ENCODE measurements at regions not wholly inside any gene's neighbourhood (a gene's known extent, or its start where the extent isn't known, plus 50 kb on each side); places are given as distances from the start of the nearest gene placed in this dataset.

DNA sequence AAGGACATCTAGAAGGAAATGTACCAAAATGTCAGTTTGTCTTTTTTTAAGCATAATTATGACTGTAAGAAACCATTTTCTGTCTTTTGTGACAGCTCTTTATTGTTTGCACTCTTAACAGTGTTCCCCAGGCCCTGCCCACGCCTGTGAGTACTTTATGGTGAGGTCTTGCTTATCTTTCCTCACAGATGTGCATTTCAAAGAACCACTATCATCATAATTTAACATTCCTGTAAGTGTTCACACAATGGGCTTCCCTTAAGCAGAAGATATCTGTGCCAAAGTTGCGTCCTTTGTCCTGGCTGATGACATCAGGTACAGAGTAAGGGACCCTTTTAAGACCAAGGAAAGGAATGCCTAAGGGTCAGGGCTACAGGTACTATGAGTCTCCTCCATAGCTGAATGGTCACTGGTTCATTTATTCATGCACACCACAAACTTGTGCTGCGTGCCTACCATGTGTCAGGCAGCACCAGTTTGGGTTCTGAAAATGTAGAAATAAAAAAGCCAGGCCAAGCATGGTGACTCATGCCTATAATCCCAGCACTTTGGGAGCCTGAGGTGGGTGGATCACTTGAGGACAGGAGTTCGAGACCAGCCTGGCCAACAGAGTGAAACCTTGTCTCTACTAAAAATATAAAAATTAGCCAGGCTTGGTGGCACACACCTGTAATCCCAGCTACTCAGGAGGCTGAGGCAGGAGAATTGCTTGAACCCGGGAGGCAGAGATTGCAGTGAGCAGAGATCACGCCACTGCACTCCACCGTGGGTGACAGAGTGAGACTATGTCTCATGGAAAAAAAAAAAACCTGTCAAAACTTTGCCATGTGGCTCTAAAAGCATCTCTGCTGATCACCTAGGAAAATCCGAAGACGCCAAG lies 55.4 kb upstream of the NLK start:
- TF ChIP-seq, protein P1, sequence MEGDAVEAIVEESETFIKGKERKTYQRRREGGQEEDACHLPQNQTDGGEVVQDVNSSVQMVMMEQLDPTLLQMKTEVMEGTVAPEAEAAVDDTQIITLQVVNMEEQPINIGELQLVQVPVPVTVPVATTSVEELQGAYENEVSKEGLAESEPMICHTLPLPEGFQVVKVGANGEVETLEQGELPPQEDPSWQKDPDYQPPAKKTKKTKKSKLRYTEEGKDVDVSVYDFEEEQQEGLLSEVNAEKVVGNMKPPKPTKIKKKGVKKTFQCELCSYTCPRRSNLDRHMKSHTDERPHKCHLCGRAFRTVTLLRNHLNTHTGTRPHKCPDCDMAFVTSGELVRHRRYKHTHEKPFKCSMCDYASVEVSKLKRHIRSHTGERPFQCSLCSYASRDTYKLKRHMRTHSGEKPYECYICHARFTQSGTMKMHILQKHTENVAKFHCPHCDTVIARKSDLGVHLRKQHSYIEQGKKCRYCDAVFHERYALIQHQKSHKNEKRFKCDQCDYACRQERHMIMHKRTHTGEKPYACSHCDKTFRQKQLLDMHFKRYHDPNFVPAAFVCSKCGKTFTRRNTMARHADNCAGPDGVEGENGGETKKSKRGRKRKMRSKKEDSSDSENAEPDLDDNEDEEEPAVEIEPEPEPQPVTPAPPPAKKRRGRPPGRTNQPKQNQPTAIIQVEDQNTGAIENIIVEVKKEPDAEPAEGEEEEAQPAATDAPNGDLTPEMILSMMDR (IDR thresholded peaks at IDR 0.05) = no peak
- no peak overlapping the region for H3K27ac ChIP-seq (ENCODE audit: low read depth in 1 of 2, low read length in 2 of 2)
- no peak overlapping the region for H3K4me3 ChIP-seq (replicated peaks in 1 of 3; ENCODE audit: low read depth in 2 of 3, low read length in 3 of 3)
- peaks cover under 1% of the 10 kb centered on the region in 2 donors for H3K4me1 ChIP-seq (ENCODE audit: control insufficient read depth in 1 of 2, insufficient read depth in 2 of 2, low read length in 2 of 2)
- H4K20me1 ChIP-seq (ENCODE audit: insufficient read depth, low read length) = no peaks in the 10 kb centered on the region
- Mint-ChIP-seq H3K36me3 (no peaks in the 10 kb centered on the region), H3K9me3 (peaks cover 0 to 5% (median 0%) of the 10 kb centered on the region in 7 donors), H3K27ac (no peak overlapping the region), H3K4me3 (no peak overlapping the region), H3K27me3 (ENCODE audit: low read depth in 3 of 3) (peaks cover 0 to 17% (median 15%) of the 10 kb centered on the region in 3 donors), H3K4me1 (peaks cover 9% of the 10 kb centered on the region)
- H2AFZ ChIP-seq (ENCODE audit: insufficient read depth, low read depth, low read length, poor library complexity, severe bottlenecking) = no peak overlapping the region
- H3K27me3 ChIP-seq (ENCODE audit: control insufficient read depth in 2 of 2, insufficient read depth in 2 of 2, low read length in 2 of 2) = peaks cover 0 to 3% of the 10 kb centered on the region in 2 donors
- no peak overlapping the region for H3K4me2 ChIP-seq (replicated peaks; ENCODE audit: extremely low read depth, low read length, poor library complexity, severe bottlenecking)
- no peak for DNase-seq
- no peak overlapping the region for H3K9ac ChIP-seq (ENCODE audit: insufficient read depth, low read length, poor library complexity, severe bottlenecking)
- no peaks in the 10 kb centered on the region for H3K9me3 ChIP-seq (replicated peaks in 1 of 2; ENCODE audit: control insufficient read depth in 1 of 2, insufficient read depth in 1 of 2, low read length in 2 of 2)
- no peaks in the 10 kb centered on the region for H3K79me2 ChIP-seq (ENCODE audit: insufficient read depth, low read length)
- no peaks in the 10 kb centered on the region for H3K36me3 ChIP-seq (replicated peaks in 1 of 2; ENCODE audit: control insufficient read depth in 1 of 2, insufficient read depth in 2 of 2, low read length in 2 of 2)
- intact Hi-C loops (cut with micrococcal nuclease) = no loop called here
- 94% methylated on average over 5 of the region's 9 CpGs for WGBS (ENCODE audit: insufficient coverage)

DNA sequence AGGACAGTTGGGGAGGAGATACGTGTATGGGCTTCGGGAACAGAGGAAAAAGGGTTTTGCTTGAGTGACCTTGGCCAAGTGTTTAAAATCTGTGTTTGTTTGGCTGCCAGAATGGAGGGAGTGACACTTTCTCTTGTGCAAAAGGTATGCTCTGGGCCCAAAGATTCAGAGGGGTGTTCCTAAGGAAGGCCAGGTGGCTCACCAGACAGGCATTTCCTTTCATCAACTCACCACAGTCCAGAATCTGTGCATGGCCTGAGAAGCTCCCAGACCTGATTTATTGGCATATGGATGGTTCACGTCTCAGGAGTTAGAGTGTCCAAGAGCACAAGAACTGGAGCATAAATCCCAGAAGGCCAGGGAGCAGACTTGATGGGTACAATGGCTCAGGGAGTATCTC lies 53.4 kb upstream of the NLK start:
- H3K4me1 ChIP-seq (ENCODE audit: control insufficient read depth in 1 of 2, insufficient read depth in 2 of 2, low read length in 2 of 2) = no peaks in the 10 kb centered on the region
- no peaks in the 10 kb centered on the region for H3K36me3 ChIP-seq (replicated peaks in 1 of 2; ENCODE audit: control insufficient read depth in 1 of 2, insufficient read depth in 2 of 2, low read length in 2 of 2)
- no peaks in the 10 kb centered on the region for H3K79me2 ChIP-seq (ENCODE audit: insufficient read depth, low read length)
- no peak overlapping the region for H3K4me2 ChIP-seq (replicated peaks; ENCODE audit: extremely low read depth, low read length, poor library complexity, severe bottlenecking)
- Mint-ChIP-seq H3K4me3 (no peak overlapping the region), H3K36me3 (no peaks in the 10 kb centered on the region), H3K27ac (no peak overlapping the region), H3K4me1 (peaks cover 9% of the 10 kb centered on the region), H3K27me3 (ENCODE audit: low read depth in 3 of 3) (peaks cover 0 to 17% (median 13%) of the 10 kb centered on the region in 3 donors), H3K9me3 (peaks cover 0 to 9% (median 0%) of the 10 kb centered on the region in 7 donors)
- TF ChIP-seq, protein P1 (IDR thresholded peaks at IDR 0.05) = no peak
- no peak overlapping the region for H3K4me3 ChIP-seq (replicated peaks in 1 of 3; ENCODE audit: low read depth in 2 of 3, low read length in 3 of 3)
- H3K9ac ChIP-seq (ENCODE audit: insufficient read depth, low read length, poor library complexity, severe bottlenecking) = no peak overlapping the region
- intact Hi-C loops (cut with micrococcal nuclease) = no loop called here
- H2AFZ ChIP-seq (ENCODE audit: insufficient read depth, low read depth, low read length, poor library complexity, severe bottlenecking) = no peak overlapping the region
- no peak for DNase-seq
- H4K20me1 ChIP-seq (ENCODE audit: insufficient read depth, low read length) = no peaks in the 10 kb centered on the region
- H3K27ac ChIP-seq (ENCODE audit: low read depth in 1 of 2, low read length in 2 of 2) = no peak overlapping the region
- H3K9me3 ChIP-seq (replicated peaks in 1 of 2; ENCODE audit: control insufficient read depth in 1 of 2, insufficient read depth in 1 of 2, low read length in 2 of 2) = peaks cover 7% of the 10 kb centered on the region in 2 donors
- H3K27me3 ChIP-seq (ENCODE audit: control insufficient read depth in 2 of 2, insufficient read depth in 2 of 2, low read length in 2 of 2) = peaks cover 0 to 3% of the 10 kb centered on the region in 2 donors
- 91% methylated on average over 3 of the region's 3 CpGs for WGBS (ENCODE audit: insufficient coverage)

All from CD14-positive monocyte (primary cell).